DMS 273 treated with DMSO at 0.1 percent for 48 hours (cell line): ENCODE measurements at regions not wholly inside any gene's neighbourhood (a gene's known extent, or its start where the extent isn't known, plus 50 kb on each side); places are given as distances from the start of the nearest gene placed in this dataset.
"Not testable (repeated sequence)": the region's sequence is repeated elsewhere in the genome, so short reads cannot be mapped to it uniquely, and the experiment has no call there.

Experiments
- DNase-seq: peaks from one replicate; lab custom pipeline; 2025; lab: John Stamatoyannopoulos, UW

- not testable (repeated sequence) for DNase-seq
Measured at GRCh38 chr2:85969367-85969766, 80.6 kb upstream of the ST3GAL5 start.

DNA sequence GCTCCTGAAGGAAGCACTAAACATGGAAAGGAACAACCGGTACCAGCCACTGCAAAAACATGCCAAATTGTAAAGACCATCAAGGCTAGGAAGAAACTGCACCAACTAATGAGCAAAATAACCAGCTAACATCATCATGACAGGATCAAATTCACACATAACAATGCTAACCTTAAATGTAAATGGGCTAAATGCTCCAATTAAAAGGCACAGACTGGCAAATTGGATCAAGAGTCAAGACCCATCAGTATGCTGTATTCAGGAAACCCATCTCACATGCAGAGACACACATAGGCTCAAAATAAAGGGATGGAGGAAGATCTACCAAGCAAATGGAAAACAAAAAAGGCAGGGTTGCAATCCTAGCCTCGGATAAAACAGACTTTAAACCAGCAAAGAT, 77.0 kb upstream of the ST3GAL5 start:
- not testable (repeated sequence) for DNase-seq

DNA sequence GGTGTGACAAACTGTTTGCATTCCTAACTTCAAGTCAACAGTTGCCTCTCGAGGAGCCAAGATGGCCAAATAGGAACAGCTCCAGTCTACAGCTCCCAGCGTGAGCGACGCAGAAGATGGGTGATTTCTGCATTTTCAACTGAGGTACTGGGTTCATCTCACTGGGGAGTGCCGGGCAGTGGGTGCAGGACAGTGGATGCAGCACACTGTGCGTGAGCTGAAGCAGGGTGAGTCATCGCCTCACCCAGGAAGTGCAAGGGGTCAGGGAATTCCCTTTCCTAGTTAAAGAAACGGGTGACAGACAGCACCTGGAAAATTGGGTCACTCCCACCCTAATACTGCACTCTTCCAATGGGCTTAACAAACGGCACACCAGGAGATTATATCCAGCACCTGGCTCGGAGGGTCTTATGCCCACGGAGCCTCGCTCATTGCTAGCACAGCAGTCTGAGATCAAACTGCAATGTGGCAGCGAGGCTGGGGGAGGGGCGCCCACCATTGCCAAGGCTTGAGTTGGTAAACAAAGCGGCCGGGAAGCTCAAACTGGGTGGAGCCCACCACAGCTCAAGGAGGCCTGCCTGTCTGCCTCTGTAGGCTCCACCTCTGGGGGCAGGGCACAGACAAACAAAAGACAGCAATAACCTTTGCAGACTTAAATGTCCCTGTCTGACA, 75.1 kb upstream of the ST3GAL5 start:
- DNase-seq: not testable (repeated sequence)

GRCh38 chr2:85963068-85963467, 74.3 kb upstream of the ST3GAL5 start:
- no peak for DNase-seq

DNA sequence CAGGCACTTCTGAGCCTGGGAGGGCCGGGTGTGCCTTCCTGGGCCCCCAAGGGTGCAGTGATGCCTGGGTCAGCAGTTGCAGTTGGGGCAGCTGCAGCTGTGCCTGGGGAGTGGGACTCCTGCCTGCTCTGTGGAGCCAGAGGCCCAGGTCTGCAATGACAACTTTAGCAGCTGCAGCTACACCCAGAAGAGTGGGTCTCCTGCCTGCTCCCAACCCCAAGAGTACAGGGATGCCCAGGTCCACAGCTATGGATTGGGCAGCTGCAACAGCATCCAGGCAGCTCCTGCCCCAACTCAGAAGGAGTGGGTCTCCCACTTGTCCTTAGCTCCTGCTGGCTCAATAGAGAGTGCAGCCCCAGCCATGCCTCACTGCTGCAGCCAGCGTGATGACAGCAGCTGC, 73.0 kb upstream of the ST3GAL5 start:
- no peak for DNase-seq

- DNase-seq: no peak
Measured at GRCh38 chr2:85961053-85961452, 72.3 kb upstream of the ST3GAL5 start.

DNA sequence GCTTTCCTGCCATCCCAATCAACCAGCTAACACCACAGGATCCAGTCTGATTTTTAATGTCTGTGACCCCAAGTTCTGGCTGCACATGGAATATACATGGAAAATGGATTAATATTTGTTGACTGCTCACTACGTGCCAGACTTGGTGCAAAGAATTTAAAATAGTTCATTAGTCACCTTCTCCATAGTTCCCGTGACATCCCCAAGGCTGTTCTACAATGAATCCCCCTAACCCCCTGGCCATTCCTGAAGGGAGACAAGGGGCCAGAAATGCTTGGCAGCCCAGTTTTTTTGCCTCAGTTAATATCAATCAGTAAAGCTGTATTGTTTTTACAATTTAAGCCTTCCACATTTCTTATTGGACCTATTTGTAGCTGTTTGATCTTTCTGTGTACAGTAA, 71.0 kb upstream of the ST3GAL5 start:
- DNase-seq: no peak

DNA sequence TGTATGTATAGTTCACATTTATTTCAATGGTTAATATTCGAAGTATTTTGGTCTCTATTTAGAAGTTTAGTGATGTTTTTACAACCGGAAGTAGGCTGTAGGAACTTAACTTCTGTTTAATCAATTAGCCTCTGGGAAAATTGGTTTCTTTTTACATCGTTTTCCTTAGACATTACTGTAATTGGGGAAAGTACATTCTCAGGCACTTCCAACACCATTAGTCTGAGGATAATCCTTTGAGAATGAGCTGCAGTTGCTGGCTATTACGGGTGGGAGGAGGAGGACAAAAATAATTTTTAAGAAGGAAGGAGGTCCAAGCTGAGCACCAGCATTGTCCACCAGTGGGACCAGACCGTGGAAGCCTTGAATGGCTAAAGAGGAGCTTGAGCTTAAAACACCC, 70.4 kb upstream of the ST3GAL5 start:
- no peak for DNase-seq

- no peak for DNase-seq
Measured at GRCh38 chr2:85958731-85959130, 69.9 kb upstream of the ST3GAL5 start.

DNA sequence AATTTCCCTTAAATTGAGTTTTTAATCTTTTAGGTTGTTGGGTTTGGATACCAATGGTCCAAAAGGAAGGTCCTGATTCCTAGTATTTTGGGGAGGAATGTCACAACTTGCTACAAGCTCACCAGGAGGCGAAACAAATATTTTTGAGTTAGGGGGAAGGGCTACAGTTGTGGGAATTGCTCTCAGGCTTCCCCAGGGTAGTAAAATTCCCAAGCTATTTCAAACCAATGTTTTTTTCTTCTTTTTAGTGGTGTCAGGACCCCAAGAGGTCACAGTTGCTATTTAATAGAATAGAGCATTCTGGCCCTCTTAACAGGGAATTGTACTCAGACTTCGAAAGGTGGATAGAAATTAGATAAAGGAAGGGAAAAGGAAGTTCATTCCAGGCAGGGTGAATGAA, 68.5 kb upstream of the ST3GAL5 start:
- DNase-seq: no peak

- DNase-seq: no peak
Measured at GRCh38 chr2:85956646-85957039, 67.9 kb upstream of the ST3GAL5 start.

DNA sequence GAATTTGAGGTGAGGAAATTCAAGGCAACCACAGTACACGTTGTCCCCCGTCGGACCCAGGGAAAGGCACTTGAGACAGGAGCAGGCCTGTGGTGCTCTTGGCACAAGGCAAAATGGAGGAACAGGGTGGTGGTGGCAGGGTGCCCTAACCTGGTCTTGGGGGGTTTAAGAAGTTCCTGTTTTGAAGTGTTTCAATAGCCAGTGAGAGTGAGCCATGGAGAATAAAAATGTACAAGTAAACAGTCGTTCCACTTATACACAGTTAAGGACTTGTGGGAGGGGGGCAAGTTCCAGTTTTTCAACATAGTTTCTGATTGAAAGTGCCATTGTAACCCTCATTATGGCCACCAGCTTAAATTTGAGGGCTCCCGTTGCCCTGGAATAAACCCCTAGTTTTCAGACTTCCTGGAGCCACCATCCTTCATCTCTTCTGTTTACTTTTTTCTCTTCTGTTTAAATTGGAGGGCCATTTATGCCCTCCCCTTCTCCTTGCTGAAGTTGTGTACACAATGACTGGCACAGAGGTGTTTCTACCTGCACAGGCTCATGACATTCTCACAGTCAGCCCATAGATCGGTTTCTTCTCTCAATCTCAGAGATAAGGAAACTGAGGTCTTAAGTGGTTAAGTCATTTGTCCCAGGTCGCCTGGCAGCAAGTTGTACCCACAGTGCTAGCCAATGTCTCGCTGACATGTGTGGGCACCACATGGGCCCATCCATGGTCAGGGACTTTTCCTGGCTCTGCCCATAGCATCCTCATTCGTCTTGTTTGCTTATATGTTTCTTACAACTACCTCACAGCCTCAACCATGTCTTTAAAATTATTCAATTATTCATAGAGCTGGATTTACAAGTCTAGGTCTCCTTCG, 66.0 kb upstream of the ST3GAL5 start:
- DNase-seq: no peak

DNA sequence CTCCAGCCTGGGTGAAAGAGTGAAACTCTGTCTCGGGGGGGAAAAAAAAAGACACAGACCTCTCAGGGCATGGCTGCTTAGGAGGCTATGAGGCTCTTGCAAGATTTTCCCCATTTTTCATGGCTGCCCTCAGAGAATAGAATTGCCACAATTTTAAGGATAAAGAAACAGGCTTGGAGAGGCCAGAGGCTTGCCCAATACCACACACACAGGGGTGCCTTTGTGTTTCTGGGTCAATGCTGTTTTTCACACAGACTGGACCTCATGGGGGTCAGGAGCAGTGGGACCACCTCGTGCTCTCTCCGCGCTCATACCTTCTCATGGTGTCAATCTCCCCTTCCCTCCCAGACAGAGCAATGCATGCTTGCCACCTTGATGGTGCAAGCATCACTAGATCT, 65.4 kb upstream of the ST3GAL5 start:
- DNase-seq: no peak

- no peak for DNase-seq
Measured at GRCh38 chr2:85953476-85953875, 64.7 kb upstream of the ST3GAL5 start.

DNA sequence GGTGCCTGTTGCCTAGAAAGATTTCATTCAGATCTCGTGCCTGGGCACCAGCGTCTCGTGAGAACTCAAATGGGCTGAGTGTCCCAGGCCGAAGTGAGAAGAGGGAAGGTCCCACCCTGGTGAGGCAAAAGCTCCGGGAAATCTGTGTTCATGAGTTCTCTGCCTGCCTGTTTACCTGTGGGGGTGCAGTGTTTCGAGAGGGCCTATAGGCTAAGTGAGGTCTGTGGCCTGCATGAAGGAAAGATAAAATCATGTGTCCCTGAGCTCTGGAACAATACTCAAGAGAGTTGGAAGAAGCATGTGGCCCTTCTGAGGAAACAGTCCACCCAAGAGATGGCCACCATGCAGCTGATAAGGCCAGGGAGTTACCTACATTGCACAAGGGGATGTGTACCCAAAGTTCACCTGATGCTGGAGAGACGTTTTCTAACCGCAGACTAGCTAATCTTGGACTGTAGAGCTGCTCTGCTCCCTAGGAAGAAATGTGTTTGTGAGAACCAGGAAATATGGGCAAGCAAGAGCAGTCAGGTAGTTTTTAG, 63.5 kb upstream of the ST3GAL5 start:
- no peak for DNase-seq

DNA sequence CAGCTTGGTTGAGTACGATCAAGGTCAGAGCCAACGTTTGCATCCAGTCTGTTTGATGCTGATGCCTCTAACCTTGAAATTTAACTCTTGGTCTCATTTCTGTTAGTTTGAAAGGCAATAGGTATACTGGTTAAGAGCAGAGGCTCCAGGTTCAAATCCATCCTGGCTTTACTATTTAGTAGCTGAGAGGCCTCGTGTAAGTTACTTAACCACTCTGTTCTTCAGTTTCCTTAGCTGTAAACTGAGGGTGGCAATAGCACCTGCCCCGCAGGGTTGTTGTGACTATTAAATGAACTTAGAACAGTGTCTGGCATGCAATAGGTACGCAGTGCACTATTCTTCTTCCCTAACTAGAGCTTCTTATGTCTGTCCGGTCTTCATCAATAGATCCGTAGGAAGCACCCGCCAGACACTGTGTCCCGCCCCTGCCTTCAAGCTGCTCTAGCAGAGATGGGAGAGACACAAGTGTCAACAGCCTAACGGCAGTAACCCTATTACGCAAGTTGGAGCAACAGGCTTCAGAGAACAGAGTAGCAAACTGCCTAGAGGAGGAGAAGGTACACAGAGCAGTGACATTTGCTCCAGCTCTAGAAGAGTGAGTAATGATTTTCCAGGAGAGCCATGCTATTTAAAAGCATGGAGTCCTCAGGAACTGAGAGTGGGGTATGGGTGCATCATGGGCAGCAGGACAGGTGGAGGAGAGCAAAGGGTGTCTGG, 62.7 kb upstream of the ST3GAL5 start:
- no peak for DNase-seq

- DNase-seq: no peak
Measured at GRCh38 chr2:85950743-85951142, 62.0 kb upstream of the ST3GAL5 start.

GRCh38 chr2:85949280-85949679, 60.5 kb upstream of the ST3GAL5 start:
- DNase-seq: no peak

- DNase-seq: no peak
Measured at GRCh38 chr2:85947593-85947992, 58.8 kb upstream of the ST3GAL5 start.

DNA sequence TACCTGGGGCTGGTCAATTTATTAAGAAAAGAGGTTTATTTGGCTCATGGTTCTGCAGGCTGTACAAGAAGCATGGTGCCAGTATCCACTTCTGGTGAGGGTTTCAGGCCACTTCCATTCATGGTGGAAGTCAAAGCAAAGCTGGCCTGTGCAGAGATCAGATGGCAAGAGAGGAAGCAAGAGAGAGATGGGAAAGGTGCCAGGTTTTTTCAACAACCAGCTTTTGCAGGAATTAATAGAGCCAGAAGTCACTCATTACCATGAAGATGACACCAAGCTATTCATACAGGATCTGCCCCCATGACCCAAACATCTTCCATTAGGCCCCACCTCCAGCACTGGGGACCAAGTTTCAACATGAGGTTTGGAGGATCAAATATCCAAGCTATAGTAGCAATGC, 56.8 kb upstream of the ST3GAL5 start:
- peak; percentile 50 for DNase-seq

GRCh38 chr2:85945172-85945571, 56.4 kb upstream of the ST3GAL5 start:
- DNase-seq: no peak

DNA sequence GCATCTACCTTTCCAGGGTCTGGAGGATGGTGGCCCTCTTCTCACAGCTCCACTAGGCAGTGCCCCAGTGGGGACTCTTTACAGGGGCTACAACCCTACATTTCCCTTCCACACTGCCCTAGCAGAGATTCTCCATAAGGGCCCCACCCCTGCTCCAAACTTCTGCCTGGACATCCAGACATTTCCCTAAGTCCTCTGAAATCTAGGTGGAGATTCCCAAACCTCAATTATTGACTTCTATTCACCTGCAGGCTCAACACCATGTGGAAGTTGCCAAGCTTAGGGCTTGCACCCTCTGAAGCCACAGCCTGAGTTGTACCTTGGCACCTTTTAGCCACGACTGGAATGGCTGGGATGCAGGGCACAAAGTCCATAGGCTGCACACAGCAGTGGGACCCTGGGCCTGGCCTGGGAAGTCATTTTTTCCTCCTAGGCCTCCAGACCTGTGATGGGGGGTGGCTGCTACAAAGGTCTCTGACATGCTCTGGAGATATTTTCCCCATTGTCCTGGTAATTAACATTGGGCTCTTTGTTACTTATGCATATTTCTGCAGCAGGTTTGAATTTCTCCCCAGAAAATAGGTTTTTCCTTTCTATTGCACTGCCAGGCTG, 53.7 kb upstream of the ST3GAL5 start:
- no peak for DNase-seq
